HuH-7 (cell line): ENCODE measurements at regions not wholly inside any gene's neighbourhood (a gene's known extent, or its start where the extent isn't known, plus 50 kb on each side); places are given as distances from the start of the nearest gene placed in this dataset.
"Not testable (repeated sequence)": the region's sequence is repeated elsewhere in the genome, so short reads cannot be mapped to it uniquely, and the experiment has no call there.

Experiments used
- DNase-seq: peaks from one replicate; pipeline ENCODE4 v3.0.0; 2011; ENCODE audit warnings: low spot score

- DNase-seq = no peak
Observed at GRCh38 chr15:79659691-79660090, 227.6 kb downstream of the MINAR1 start.

GRCh38 chr15:79661411-79661810 is 229.3 kb downstream of the MINAR1 start:
- DNase-seq = no peak

- no peak for DNase-seq
Observed at GRCh38 chr15:79673416-79674123, 223.2 kb downstream of the MTHFS start.

GRCh38 chr15:79674124-79674465 is 222.7 kb downstream of the MTHFS start:
- no peak for DNase-seq

- DNase-seq = no peak
Observed at GRCh38 chr15:79675982-79676381, 220.8 kb downstream of the MTHFS start.

GRCh38 chr15:79676621-79677020 is 220.2 kb downstream of the MTHFS start:
- no peak for DNase-seq

- DNase-seq = no peak
Observed at GRCh38 chr15:79677241-79677640, 219.6 kb downstream of the MTHFS start.

- no peak for DNase-seq
Observed at GRCh38 chr15:79678032-79678701, 218.6 kb downstream of the MTHFS start.

GRCh38 chr15:79680720-79681119 is 216.1 kb downstream of the MTHFS start:
- DNase-seq = no peak

GRCh38 chr15:79682285-79682684 is 214.5 kb downstream of the MTHFS start:
- DNase-seq = no peak

- no peak for DNase-seq
Observed at GRCh38 chr15:79682851-79683288, 213.9 kb downstream of the MTHFS start.

GRCh38 chr15:79689030-79689429 is 207.8 kb downstream of the MTHFS start:
- no peak for DNase-seq

GRCh38 chr15:79700951-79701480 is 195.8 kb downstream of the MTHFS start:
- DNase-seq = no peak

GRCh38 chr15:79702621-79703020 is 194.2 kb downstream of the MTHFS start:
- no peak for DNase-seq

GRCh38 chr15:79721256-79721655 is 175.6 kb downstream of the MTHFS start:
- DNase-seq = no peak

- no peak for DNase-seq
Observed at GRCh38 chr15:79724312-79724711, 172.5 kb downstream of the MTHFS start.

- no peak for DNase-seq
Observed at GRCh38 chr15:79724804-79725203, 172.0 kb downstream of the MTHFS start.

GRCh38 chr15:79728867-79729266 is 167.9 kb downstream of the MTHFS start:
- DNase-seq = no peak

GRCh38 chr15:79736435-79737000 is 160.3 kb downstream of the MTHFS start:
- peak; percentile 20 for DNase-seq

GRCh38 chr15:79738143-79738542 is 158.7 kb downstream of the MTHFS start:
- DNase-seq = no peak

GRCh38 chr15:79740561-79740960 is 156.3 kb downstream of the MTHFS start:
- no peak for DNase-seq

- no peak for DNase-seq
Observed at GRCh38 chr15:79743032-79743431, 153.8 kb downstream of the MTHFS start.

- not testable (repeated sequence) for DNase-seq
Observed at GRCh38 chr15:79744485-79744884, 152.3 kb downstream of the MTHFS start.
